Esophagus mucosa (tissue), 1 donor: ENCODE measurements at regions not wholly inside any gene's neighbourhood (a gene's known extent, or its start where the extent isn't known, plus 50 kb on each side); places are given as distances from the start of the nearest gene placed in this dataset.

ENCODE experiments used
- ATAC-seq: fragments of 200-7000 bp; cut with Tn5 transposase; one replicate; pipeline ENCODE4 v1.9.1; 2020
- donor health status: DM: yes; HTN: yes; CAD: no.

GRCh38 chr16:5571446-5571845 lies 473.9 kb upstream of the EEF2KMT start:
- ATAC-seq: no peak

GRCh38 chr16:5561800-5562199 lies 464.2 kb upstream of the EEF2KMT start:
- ATAC-seq: no peak

- ATAC-seq: no peak
Observed at GRCh38 chr16:5560084-5560483, 462.5 kb upstream of the EEF2KMT start.

- ATAC-seq: no peak
Observed at GRCh38 chr16:5557966-5558365, 460.4 kb upstream of the EEF2KMT start.

GRCh38 chr16:5557448-5557847 lies 459.9 kb upstream of the EEF2KMT start:
- no peak for ATAC-seq

- no peak for ATAC-seq
Observed at GRCh38 chr16:5556158-5556810, 458.7 kb upstream of the EEF2KMT start.

GRCh38 chr16:5551909-5552308 lies 454.3 kb upstream of the EEF2KMT start:
- ATAC-seq: no peak

GRCh38 chr16:5549802-5550201 lies 452.2 kb upstream of the EEF2KMT start:
- no peak for ATAC-seq

- no peak for ATAC-seq
Observed at GRCh38 chr16:5541356-5541755, 443.8 kb upstream of the EEF2KMT start.

- ATAC-seq: no peak
Observed at GRCh38 chr16:5537347-5537746, 439.8 kb upstream of the EEF2KMT start.

GRCh38 chr16:5533321-5533888 lies 435.8 kb upstream of the EEF2KMT start:
- no peak for ATAC-seq

- no peak for ATAC-seq
Observed at GRCh38 chr16:5527817-5528216, 430.2 kb upstream of the EEF2KMT start.

GRCh38 chr16:5526826-5527225 lies 429.2 kb upstream of the EEF2KMT start:
- no peak for ATAC-seq

- no peak for ATAC-seq
Observed at GRCh38 chr16:5523829-5524228, 426.2 kb upstream of the EEF2KMT start.

GRCh38 chr16:5516115-5516514 lies 418.5 kb upstream of the EEF2KMT start:
- ATAC-seq: no peak

- no peak for ATAC-seq
Observed at GRCh38 chr16:5512014-5512413, 414.4 kb upstream of the EEF2KMT start.

GRCh38 chr16:5510819-5511370 lies 413.3 kb upstream of the EEF2KMT start:
- peak; percentile 80 for ATAC-seq

- peak; percentile 74 for ATAC-seq
Observed at GRCh38 chr16:5509794-5510193, 412.2 kb upstream of the EEF2KMT start.

GRCh38 chr16:5509336-5509735 lies 411.7 kb upstream of the EEF2KMT start:
- no peak for ATAC-seq

GRCh38 chr16:5508371-5508770 lies 410.8 kb upstream of the EEF2KMT start:
- ATAC-seq: no peak

- no peak for ATAC-seq
Observed at GRCh38 chr16:5506021-5506420, 408.4 kb upstream of the EEF2KMT start.

- ATAC-seq: no peak
Observed at GRCh38 chr16:5505091-5505887, 407.7 kb upstream of the EEF2KMT start.

GRCh38 chr16:5504064-5504781 lies 406.6 kb upstream of the EEF2KMT start:
- peak; percentile 59 for ATAC-seq
